GM18520 (cell line): ENCODE measurements at regions not wholly inside any gene's neighbourhood (a gene's known extent, or its start where the extent isn't known, plus 50 kb on each side); places are given as distances from the start of the nearest gene placed in this dataset.
A peak's percentile ranks its signal among the peaks of the same experiment; 100 is the strongest.

Experiments
- ATAC-seq: cut with Tn5 transposase; IDR thresholded peaks from one replicate; pipeline ENCODE4 v1.9.1; 2021; ENCODE audit not compliant: unreplicated experiment

GRCh38 chr14:22478670-22479069 is 110.4 kb downstream of the DAD1 start:
- no peak for ATAC-seq

- no peak for ATAC-seq
Measured at GRCh38 chr14:22478247-22478646, 110.8 kb downstream of the DAD1 start.

GRCh38 chr14:22477569-22478194 is 111.3 kb downstream of the DAD1 start:
- no peak for ATAC-seq

- no peak for ATAC-seq
Measured at GRCh38 chr14:22476887-22477286, 112.1 kb downstream of the DAD1 start.

- no peak for ATAC-seq
Measured at GRCh38 chr14:22476005-22476751, 112.8 kb downstream of the DAD1 start.

- no peak for ATAC-seq
Measured at GRCh38 chr14:22475381-22475780, 113.6 kb downstream of the DAD1 start.

- ATAC-seq, result no peak
Measured at GRCh38 chr14:22474730-22475351, 114.2 kb downstream of the DAD1 start.

- peak; percentile 47 for ATAC-seq
Measured at GRCh38 chr14:22472935-22473854, 115.8 kb downstream of the DAD1 start.

GRCh38 chr14:22472466-22472865 is 116.6 kb downstream of the DAD1 start:
- no peak for ATAC-seq

GRCh38 chr14:22471545-22472121 is 117.4 kb downstream of the DAD1 start:
- no peak for ATAC-seq

GRCh38 chr14:22469538-22470303 is 119.3 kb downstream of the DAD1 start:
- ATAC-seq, result no peak

GRCh38 chr14:22468830-22469229 is 120.2 kb downstream of the DAD1 start:
- no peak for ATAC-seq

- peak; percentile 33 for ATAC-seq
Measured at GRCh38 chr14:22466491-22466890, 122.5 kb downstream of the DAD1 start.

GRCh38 chr14:22465201-22465840 is 123.7 kb downstream of the DAD1 start:
- ATAC-seq, result peak; percentile 10

GRCh38 chr14:22464422-22465142 is 124.4 kb downstream of the DAD1 start:
- ATAC-seq, result peak; percentile 49

- ATAC-seq, result no peak
Measured at GRCh38 chr14:22463763-22464173, 125.3 kb downstream of the DAD1 start.

GRCh38 chr14:22462923-22463322 is 126.1 kb downstream of the DAD1 start:
- no peak for ATAC-seq

- no peak for ATAC-seq
Measured at GRCh38 chr14:22460461-22461195, 128.4 kb downstream of the DAD1 start.
